ENCODE measurements at regions not wholly inside any gene's neighbourhood (a gene's known extent, or its start where the extent isn't known, plus 50 kb on each side); places are given as distances from the start of the nearest gene placed in this dataset.

GRCh38 chr4:149910604-149911350 is 95.1 kb upstream of the IQCM start:
- TF ChIP-seq CTCF (IDR thresholded peaks at IDR 0.05; ENCODE audit: insufficient read depth, low read length, poor library complexity, severe bottlenecking) (no peak), EZH2phosphoT487 (conservative IDR thresholded peaks at IDR 0.05; ENCODE audit: low read length) (no peak)
